HG03521 (cell line): ENCODE measurements at regions not wholly inside any gene's neighbourhood (a gene's known extent, or its start where the extent isn't known, plus 50 kb on each side); places are given as distances from the start of the nearest gene placed in this dataset.
"Not testable (repeated sequence)": the region's sequence is repeated elsewhere in the genome, so short reads cannot be mapped to it uniquely, and the experiment has no call there.

Source experiments
- ATAC-seq: cut with Tn5 transposase; IDR thresholded peaks from one replicate; pipeline ENCODE4 v1.9.1; 2021; ENCODE audit warnings: mild to moderate bottlenecking, moderate library complexity; ENCODE audit not compliant: unreplicated experiment

- ATAC-seq = no peak
Observed at GRCh38 chr18:27312153-27312552, 127.0 kb upstream of the CHST9 start.

GRCh38 chr18:27311114-27311513 lies 126.0 kb upstream of the CHST9 start:
- ATAC-seq = no peak

- no peak for ATAC-seq
Observed at GRCh38 chr18:27301615-27302378, 116.7 kb upstream of the CHST9 start.

GRCh38 chr18:27298214-27298804 lies 113.2 kb upstream of the CHST9 start:
- no peak for ATAC-seq

- not testable (repeated sequence) for ATAC-seq
Observed at GRCh38 chr18:27285973-27286562, 101.0 kb upstream of the CHST9 start.

GRCh38 chr18:27278131-27278530 lies 93.0 kb upstream of the CHST9 start:
- ATAC-seq = no peak

- ATAC-seq = no peak
Observed at GRCh38 chr18:27277554-27277953, 92.4 kb upstream of the CHST9 start.

GRCh38 chr18:27276886-27277285 lies 91.8 kb upstream of the CHST9 start:
- ATAC-seq = no peak

GRCh38 chr18:27276479-27276878 lies 91.4 kb upstream of the CHST9 start:
- ATAC-seq = no peak

GRCh38 chr18:27274901-27275300 lies 89.8 kb upstream of the CHST9 start:
- ATAC-seq = no peak

- no peak for ATAC-seq
Observed at GRCh38 chr18:27270508-27270907, 85.4 kb upstream of the CHST9 start.

- ATAC-seq = no peak
Observed at GRCh38 chr18:27263369-27263768, 78.3 kb upstream of the CHST9 start.

- no peak for ATAC-seq
Observed at GRCh38 chr18:27261769-27262549, 76.9 kb upstream of the CHST9 start.

- no peak for ATAC-seq
Observed at GRCh38 chr18:27253571-27253970, 68.5 kb upstream of the CHST9 start.

- no peak for ATAC-seq
Observed at GRCh38 chr18:27250471-27250870, 65.4 kb upstream of the CHST9 start.

- ATAC-seq = no peak
Observed at GRCh38 chr18:27249933-27250332, 64.8 kb upstream of the CHST9 start.

- ATAC-seq = no peak
Observed at GRCh38 chr18:27244259-27244658, 59.2 kb upstream of the CHST9 start.

GRCh38 chr18:27242392-27243047 lies 57.4 kb upstream of the CHST9 start:
- ATAC-seq = no peak

- ATAC-seq = no peak
Observed at GRCh38 chr18:27240383-27240782, 55.3 kb upstream of the CHST9 start.

- no peak for ATAC-seq
Observed at GRCh38 chr18:27239669-27240068, 54.6 kb upstream of the CHST9 start.
